GM10266 (cell line): ENCODE measurements at regions not wholly inside any gene's neighbourhood (a gene's known extent, or its start where the extent isn't known, plus 50 kb on each side); places are given as distances from the start of the nearest gene placed in this dataset.

Experiments used
- DNase-seq: peaks from one replicate; pipeline ENCODE4 v3.0.0; 2012; ENCODE audit errors: extremely low spot score
- TF ChIP-seq, protein P1 (sequence below): IDR thresholded peaks from 2 replicates; pipeline ENCODE4 v1.5.1; 2012; ENCODE audit warnings: mild to moderate bottlenecking, low read depth; ENCODE audit not compliant: control insufficient read depth, insufficient read depth; ENCODE audit errors: missing control alignments

GRCh38 chr12:68410018-68410660 is 78.0 kb upstream of the MDM1 start:
- TF ChIP-seq, protein P1, sequence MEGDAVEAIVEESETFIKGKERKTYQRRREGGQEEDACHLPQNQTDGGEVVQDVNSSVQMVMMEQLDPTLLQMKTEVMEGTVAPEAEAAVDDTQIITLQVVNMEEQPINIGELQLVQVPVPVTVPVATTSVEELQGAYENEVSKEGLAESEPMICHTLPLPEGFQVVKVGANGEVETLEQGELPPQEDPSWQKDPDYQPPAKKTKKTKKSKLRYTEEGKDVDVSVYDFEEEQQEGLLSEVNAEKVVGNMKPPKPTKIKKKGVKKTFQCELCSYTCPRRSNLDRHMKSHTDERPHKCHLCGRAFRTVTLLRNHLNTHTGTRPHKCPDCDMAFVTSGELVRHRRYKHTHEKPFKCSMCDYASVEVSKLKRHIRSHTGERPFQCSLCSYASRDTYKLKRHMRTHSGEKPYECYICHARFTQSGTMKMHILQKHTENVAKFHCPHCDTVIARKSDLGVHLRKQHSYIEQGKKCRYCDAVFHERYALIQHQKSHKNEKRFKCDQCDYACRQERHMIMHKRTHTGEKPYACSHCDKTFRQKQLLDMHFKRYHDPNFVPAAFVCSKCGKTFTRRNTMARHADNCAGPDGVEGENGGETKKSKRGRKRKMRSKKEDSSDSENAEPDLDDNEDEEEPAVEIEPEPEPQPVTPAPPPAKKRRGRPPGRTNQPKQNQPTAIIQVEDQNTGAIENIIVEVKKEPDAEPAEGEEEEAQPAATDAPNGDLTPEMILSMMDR: no peak
- DNase-seq: no peak

GRCh38 chr12:68411371-68411770 is 79.2 kb upstream of the MDM1 start:
- TF ChIP-seq, protein P1: no peak
- DNase-seq: no peak

DNA sequence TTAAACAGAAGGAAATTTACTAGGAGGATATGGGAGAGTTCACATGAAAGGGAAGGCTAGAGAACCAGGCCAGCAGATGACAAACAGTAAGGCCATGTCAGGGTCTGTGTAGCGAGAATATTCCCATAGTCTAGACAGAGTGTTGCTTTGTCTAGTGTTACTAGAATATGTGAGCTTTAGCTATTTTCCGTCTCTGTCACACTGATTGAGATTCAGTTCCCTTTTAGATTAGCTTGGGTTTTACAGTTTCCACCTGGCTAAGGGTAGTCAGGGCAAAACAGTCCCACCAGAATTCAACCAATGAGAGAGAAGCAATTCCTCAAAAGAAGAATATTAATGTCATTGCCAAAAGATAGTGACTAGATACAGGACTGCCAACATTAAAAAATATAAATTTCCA is 82.8 kb upstream of the MDM1 start:
- peak; percentile 13 for DNase-seq
- TF ChIP-seq, protein P1: no peak

DNA sequence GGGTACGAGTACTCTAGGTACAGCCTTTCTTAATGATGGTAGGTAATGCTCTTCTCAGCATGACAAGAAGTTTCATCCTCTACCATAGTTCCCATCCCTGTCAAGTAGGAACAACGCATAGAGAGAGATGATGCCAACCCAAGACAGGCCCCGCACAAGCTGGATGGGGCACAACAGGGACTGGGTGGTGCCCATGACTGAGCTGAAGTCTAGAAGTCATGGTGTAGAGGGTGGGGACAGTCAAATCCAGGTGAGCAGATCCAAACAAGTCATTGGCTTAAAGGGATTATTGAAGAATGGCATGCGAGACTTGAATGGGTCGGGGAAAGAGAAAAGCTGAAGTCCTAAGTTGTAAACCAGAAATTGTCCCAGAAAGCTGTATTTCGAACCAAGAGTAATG is 84.2 kb upstream of the MDM1 start:
- no peak for DNase-seq
- TF ChIP-seq, protein P1: no peak

- TF ChIP-seq, protein P1: no peak
Measured at GRCh38 chr12:68416826-68417225, 84.7 kb upstream of the MDM1 start.

GRCh38 chr12:68418137-68418460 is 85.9 kb upstream of the MDM1 start:
- no peak for DNase-seq
- TF ChIP-seq, protein P1: no peak

More at GRCh38 chr12:68416826-68417225, 84.7 kb upstream of the MDM1 start:
- DNase-seq: no peak

GRCh38 chr12:68420225-68421010 is 88.3 kb upstream of the MDM1 start:
- DNase-seq: no peak
- TF ChIP-seq, protein P1: no peak
